Osteoblast (primary cell): ENCODE measurements at regions not wholly inside any gene's neighbourhood (a gene's known extent, or its start where the extent isn't known, plus 50 kb on each side); places are given as distances from the start of the nearest gene placed in this dataset.

Source experiments
- DNase-seq: peaks from one replicate; pipeline ENCODE4 v3.0.0; 2011; ENCODE audit warnings: low spot score, mixed read lengths; ENCODE audit not compliant: insufficient read length; ENCODE audit errors: missing footprints
- H2AFZ ChIP-seq: 2 replicates; pipeline ENCODE4 v1.6.0; 2011; ENCODE audit warnings: mild to moderate bottlenecking, low read length
- H3K27ac ChIP-seq: 2 replicates; pipeline ENCODE4 v1.5.1; 2011; ENCODE audit warnings: mild to moderate bottlenecking, low read depth, low read length, moderate library complexity
- H3K27me3 ChIP-seq: 2 replicates; pipeline ENCODE4 v1.6.0; 2012; ENCODE audit warnings: mild to moderate bottlenecking, control low read depth, inconsistent platforms, low read length, moderate library complexity; ENCODE audit not compliant: insufficient read depth
- H3K36me3 ChIP-seq: 2 replicates; pipeline ENCODE4 v1.5.1; 2011; ENCODE audit warnings: mild to moderate bottlenecking, low read length, control low read depth, moderate library complexity; ENCODE audit not compliant: insufficient read depth
- H3K4me1 ChIP-seq: 2 replicates; pipeline ENCODE4 v1.5.1; 2011; ENCODE audit warnings: mild to moderate bottlenecking, low read length, control low read depth, moderate library complexity; ENCODE audit not compliant: insufficient read depth
- H3K4me2 ChIP-seq: 2 replicates; pipeline ENCODE4 v1.6.0; 2011; ENCODE audit warnings: mild to moderate bottlenecking, low read length; ENCODE audit not compliant: insufficient read depth
- H3K4me3 ChIP-seq: fragments of 200-600 bp; sonication (generic); 3 replicates; pipeline ENCODE4 v1.5.1; 2012; ENCODE audit warnings: mild to moderate bottlenecking, low read length, inconsistent platforms; ENCODE audit not compliant: insufficient read depth
- H3K79me2 ChIP-seq: 2 replicates; pipeline ENCODE4 v1.6.0; 2012; ENCODE audit warnings: mild to moderate bottlenecking, low read length, control low read depth, inconsistent platforms; ENCODE audit not compliant: insufficient read depth
- H3K9me3 ChIP-seq: 2 replicates; pipeline ENCODE4 v1.5.1; 2011; ENCODE audit warnings: low read depth, low read length, control low read depth
- H4K20me1 ChIP-seq: 2 replicates; pipeline ENCODE4 v1.6.0; 2012; ENCODE audit warnings: mild to moderate bottlenecking, low read length, control low read depth; ENCODE audit not compliant: insufficient read depth
- CTCF ChIP-seq: IDR thresholded peaks from 2 replicates; pipeline ENCODE4 v1.5.1; 2011; ENCODE audit warnings: mild to moderate bottlenecking, low read depth, low read length, moderate library complexity; ENCODE audit errors: extremely low read depth

GRCh38 chr10:5297466-5297865 lies 67.3 kb upstream of the UCN3 start:
- no peaks in the 10 kb centered on the region for H3K9me3 ChIP-seq
- no peak for DNase-seq
- no peaks in the 10 kb centered on the region for H3K4me1 ChIP-seq
- H3K27me3 ChIP-seq, result peaks cover 3% of the 10 kb centered on the region
- H3K4me2 ChIP-seq, result no peak overlapping the region
- H2AFZ ChIP-seq, result peak overlapping the region; percentile 47
- H3K4me3 ChIP-seq, result no peak overlapping the region
- no peaks in the 10 kb centered on the region for H3K36me3 ChIP-seq
- TF ChIP-seq CTCF, result no peak
- H4K20me1 ChIP-seq, result no peaks in the 10 kb centered on the region
- no peak overlapping the region for H3K27ac ChIP-seq
- H3K79me2 ChIP-seq, result no peaks in the 10 kb centered on the region

- Histone ChIP-seq H3K4me1 (no peaks in the 10 kb centered on the region), H3K79me2 (no peaks in the 10 kb centered on the region), H3K4me3 (no peak overlapping the region), H3K27ac (no peak overlapping the region), H2AFZ (no peak overlapping the region), H4K20me1 (no peaks in the 10 kb centered on the region), H3K27me3 (peaks cover 3% of the 10 kb centered on the region), H3K4me2 (no peak overlapping the region), H3K36me3 (no peaks in the 10 kb centered on the region), H3K9me3 (no peaks in the 10 kb centered on the region)
- no peak for DNase-seq
- TF ChIP-seq CTCF, result no peak
Measured at GRCh38 chr10:5297996-5298395, 66.8 kb upstream of the UCN3 start.

GRCh38 chr10:5299950-5300349 lies 64.8 kb upstream of the UCN3 start:
- no peak for TF ChIP-seq CTCF
- Histone ChIP-seq H4K20me1 (no peaks in the 10 kb centered on the region), H3K9me3 (no peaks in the 10 kb centered on the region), H3K4me1 (no peaks in the 10 kb centered on the region), H2AFZ (no peak overlapping the region), H3K79me2 (no peaks in the 10 kb centered on the region), H3K36me3 (no peaks in the 10 kb centered on the region), H3K27ac (no peak overlapping the region), H3K4me2 (no peak overlapping the region), H3K27me3 (peaks cover 5% of the 10 kb centered on the region), H3K4me3 (no peak overlapping the region)
- no peak for DNase-seq

- no peaks in the 10 kb centered on the region for H3K79me2 ChIP-seq
- H3K4me2 ChIP-seq, result no peak overlapping the region
- H3K27ac ChIP-seq, result no peak overlapping the region
- no peaks in the 10 kb centered on the region for H4K20me1 ChIP-seq
- H3K4me1 ChIP-seq, result no peaks in the 10 kb centered on the region
- no peaks in the 10 kb centered on the region for H3K9me3 ChIP-seq
- no peak overlapping the region for H2AFZ ChIP-seq
- H3K27me3 ChIP-seq, result peaks cover 2% of the 10 kb centered on the region
- DNase-seq, result no peak
- TF ChIP-seq CTCF, result no peak
- no peaks in the 10 kb centered on the region for H3K36me3 ChIP-seq
- H3K4me3 ChIP-seq, result no peak overlapping the region
Measured at GRCh38 chr10:5303504-5303903, 61.3 kb upstream of the UCN3 start.
